HG03139 (cell line): ENCODE measurements at regions not wholly inside any gene's neighbourhood (a gene's known extent, or its start where the extent isn't known, plus 50 kb on each side); places are given as distances from the start of the nearest gene placed in this dataset.

Experiments used
- ATAC-seq: cut with Tn5 transposase; IDR thresholded peaks from one replicate; pipeline ENCODE4 v1.9.1; 2021; ENCODE audit not compliant: unreplicated experiment

GRCh38 chr22:18731075-18731666, 119.5 kb upstream of the RIMBP3 start:
- no peak for ATAC-seq

GRCh38 chr22:18730410-18730809, 118.7 kb upstream of the RIMBP3 start:
- peak; percentile 92 for ATAC-seq
